OCI-LY7 (cell line): ENCODE measurements at regions not wholly inside any gene's neighbourhood (a gene's known extent, or its start where the extent isn't known, plus 50 kb on each side); places are given as distances from the start of the nearest gene placed in this dataset.

Experiments
- BruUV-seq: library from RNA; stranded (reverse); fragments of 400-500 nt; replicated peaks from 2 replicates; lab custom pipeline; 2021; lab: Mats Ljungman, UMichigan
- CTCF ChIA-PET: fragments of 300-600 bp; sonication (Branson Sonifier 250); formaldehyde crosslinking; loops from one replicate; lab custom pipeline; 2022; ENCODE audit warnings: antibody characterized with exemption; ENCODE audit not compliant: unreplicated experiment; lab: Charles Lee
- POLR2A ChIA-PET: fragments of 300-600 bp; sonication (Branson Sonifier 250); formaldehyde crosslinking; loops from one replicate; lab custom pipeline; 2022; ENCODE audit warnings: antibody characterized with exemption; lab: Charles Lee
- DNase-seq: peaks from one replicate; pipeline ENCODE4 v3.0.0-alpha.2; 2015; ENCODE audit warnings: low spot score
- H2AFZ ChIP-seq: fragments of 200-600 bp; sonication (generic), shearing (Covaris generic); 2 replicates; pipeline ENCODE4 v1.6.1; 2014; ENCODE audit warnings: mild to moderate bottlenecking, antibody characterized with exemption, low read length, moderate library complexity
- H3K27ac ChIP-seq: fragments of 200-600 bp; sonication (generic); 2 replicates; pipeline ENCODE4 v1.5.1; 2014; ENCODE audit warnings: mixed run types, low read depth, mild to moderate bottlenecking, moderate library complexity, low read length, inconsistent platforms; ENCODE audit not compliant: poor library complexity, severe bottlenecking
- H3K36me3 ChIP-seq: fragments of 200-600 bp; sonication (generic); 2 replicates; pipeline ENCODE4 v1.6.1; 2014; ENCODE audit warnings: mild to moderate bottlenecking, antibody characterized with exemption, low read length, moderate library complexity, mixed read lengths; ENCODE audit not compliant: insufficient read depth
- H3K4me1 ChIP-seq: fragments of 200-600 bp; sonication (generic); 2 replicates; pipeline ENCODE4 v1.5.1; 2014; ENCODE audit warnings: mild to moderate bottlenecking, low read length; ENCODE audit not compliant: insufficient read depth, poor library complexity, severe bottlenecking
- H3K4me2 ChIP-seq: fragments of 200-600 bp; sonication (generic); 2 replicates; pipeline ENCODE4 v1.6.1; 2014; ENCODE audit warnings: mild to moderate bottlenecking, low read length
- H3K4me3 ChIP-seq: fragments of 200-600 bp; sonication (generic); 2 replicates; pipeline ENCODE4 v1.5.1; 2014; ENCODE audit warnings: mild to moderate bottlenecking, low read depth, low read length; ENCODE audit not compliant: poor library complexity, severe bottlenecking
- H3K79me2 ChIP-seq: fragments of 200-600 bp; sonication (generic); 2 replicates; pipeline ENCODE4 v1.6.1; 2016; ENCODE audit warnings: low read depth, mild to moderate bottlenecking, low read length, moderate library complexity, mixed read lengths; ENCODE audit not compliant: insufficient read depth
- H3K9me2 ChIP-seq: fragments of 200-600 bp; sonication (generic); 2 replicates; pipeline ENCODE4 v1.6.1; 2016; ENCODE audit warnings: mild to moderate bottlenecking, low read length, mixed read lengths; ENCODE audit not compliant: insufficient read depth
- H3K9me3 ChIP-seq: fragments of 200-600 bp; sonication (generic); 2 replicates; pipeline ENCODE4 v1.6.1; 2014; ENCODE audit warnings: mild to moderate bottlenecking, mixed run types, low read length, mixed read lengths
- H4K20me1 ChIP-seq: fragments of 200-600 bp; sonication (generic); 2 replicates; pipeline ENCODE4 v1.6.1; 2014; ENCODE audit warnings: mild to moderate bottlenecking, antibody characterized with exemption, low read length, moderate library complexity, mixed read lengths; ENCODE audit not compliant: insufficient read depth
- CTCF ChIP-seq: fragments of 200-600 bp; sonication (generic); conservative IDR thresholded peaks from 2 replicates; pipeline ENCODE4 v1.5.1; 2014; ENCODE audit warnings: mild to moderate bottlenecking, antibody characterized with exemption, low read length, moderate library complexity, mixed read lengths
- EZH2phosphoT487 ChIP-seq: fragments of 200-600 bp; sonication (generic); IDR thresholded peaks from 2 replicates; pipeline ENCODE4 v1.6.1; 2018; ENCODE audit warnings: low read depth, borderline replicate concordance, mild to moderate bottlenecking, mixed run types, antibody characterized with exemption, low read length, moderate library complexity, mixed read lengths
- intact Hi-C: fragments of 100-400 bp; cut with micrococcal nuclease; formaldehyde crosslinking; loops from one replicate; pipeline ENCODE4 v1.10.0; 2022; ENCODE audit not compliant: unreplicated experiment

GRCh38 chr6:141675957-141676356, 456.8 kb upstream of the GJE1 start:
- DNase-seq: no peak
- H3K4me3 ChIP-seq: no peak overlapping the region
- intact Hi-C loops: no loop called here
- ChIA-PET POLR2A (interaction anchor here (0.6 kb wide), 1 partner anchor 704 kb away, joined by 3 read pairs; no protein-coding TSS in a partner anchor), CTCF (no interaction called here)
- H3K9me3 ChIP-seq: no peaks in the 10 kb centered on the region
- TF ChIP-seq EZH2phosphoT487 (no peak), CTCF (peak; percentile 44; the same call in 1 of the 2 replicates)
- no peaks in the 10 kb centered on the region for H3K9me2 ChIP-seq
- no peaks in the 10 kb centered on the region for H3K79me2 ChIP-seq
- H3K4me2 ChIP-seq: no peak overlapping the region
- H2AFZ ChIP-seq: no peak overlapping the region
- no peak overlapping the region for H3K27ac ChIP-seq
- no TSS peak for BruUV-seq
- no peaks in the 10 kb centered on the region for H4K20me1 ChIP-seq
- H3K4me1 ChIP-seq: no peaks in the 10 kb centered on the region
- H3K36me3 ChIP-seq: no peaks in the 10 kb centered on the region

GRCh38 chr6:141669141-141669540, 463.6 kb upstream of the GJE1 start:
- DNase-seq: no peak
- Histone ChIP-seq H3K4me1 (no peaks in the 10 kb centered on the region), H3K27ac (no peak overlapping the region), H3K9me2 (no peaks in the 10 kb centered on the region), H3K9me3 (no peaks in the 10 kb centered on the region), H3K36me3 (no peaks in the 10 kb centered on the region), H3K4me2 (no peak overlapping the region), H2AFZ (no peak overlapping the region), H3K79me2 (no peaks in the 10 kb centered on the region), H3K4me3 (no peak overlapping the region), H4K20me1 (no peaks in the 10 kb centered on the region)
- CTCF ChIA-PET: no interaction called here
- TF ChIP-seq CTCF: no peak
- TF ChIP-seq EZH2phosphoT487: no peak
- POLR2A ChIA-PET: interaction anchor here (0.7 kb wide), 1 partner anchor 317 kb away, joined by 3 read pairs; no protein-coding TSS in a partner anchor
- intact Hi-C loops: no loop called here
- BruUV-seq: no TSS peak

- Histone ChIP-seq H3K9me3 (no peaks in the 10 kb centered on the region), H4K20me1 (no peaks in the 10 kb centered on the region), H3K4me2 (no peak overlapping the region), H3K27ac (no peak overlapping the region), H3K4me1 (no peaks in the 10 kb centered on the region), H3K79me2 (no peaks in the 10 kb centered on the region), H3K4me3 (no peak overlapping the region), H3K9me2 (no peaks in the 10 kb centered on the region), H3K36me3 (no peaks in the 10 kb centered on the region), H2AFZ (no peak overlapping the region)
- BruUV-seq: no TSS peak
- intact Hi-C loops: no loop called here
- TF ChIP-seq EZH2phosphoT487 (no peak), CTCF (no peak)
- POLR2A ChIA-PET: no interaction called here
- DNase-seq: no peak
- CTCF ChIA-PET: interaction anchor here (0.6 kb wide), 1 partner anchor 1927 kb away, joined by 3 read pairs; no protein-coding TSS in a partner anchor
These were observed 465.0 kb upstream of the GJE1 start for GRCh38 chr6:141667580-141668309.
